ENCODE measurements at regions not wholly inside any gene's neighbourhood (a gene's known extent, or its start where the extent isn't known, plus 50 kb on each side); places are given as distances from the start of the nearest gene placed in this dataset.
A peak's percentile ranks its signal among the peaks of the same experiment; 100 is the strongest.
"Not testable (repeated sequence)": the region's sequence is repeated elsewhere in the genome, so short reads cannot be mapped to it uniquely, and the experiment has no call there.

- no peak overlapping the region for H3K27ac Mint-ChIP-seq
- H3K36me3 Mint-ChIP-seq, result no peaks in the 10 kb centered on the region
- no peak overlapping the region for H3K4me3 Mint-ChIP-seq
- no peaks in the 10 kb centered on the region for H3K4me1 Mint-ChIP-seq
- peaks cover 6% of the 10 kb centered on the region for H3K9me3 Mint-ChIP-seq
- H3K27me3 Mint-ChIP-seq, result peaks cover 11% of the 10 kb centered on the region
Observed at GRCh38 chr1:232131715-232132391, 498.1 kb downstream of the SIPA1L2 start.

GRCh38 chr1:232130815-232131480 lies 499.0 kb downstream of the SIPA1L2 start:
- H3K27ac Mint-ChIP-seq, result no peak overlapping the region
- H3K4me3 Mint-ChIP-seq, result no peak overlapping the region
- H3K27me3 Mint-ChIP-seq, result peaks cover 7% of the 10 kb centered on the region
- H3K36me3 Mint-ChIP-seq, result no peaks in the 10 kb centered on the region
- H3K4me1 Mint-ChIP-seq, result no peaks in the 10 kb centered on the region
- peaks cover 6% of the 10 kb centered on the region for H3K9me3 Mint-ChIP-seq

DNA sequence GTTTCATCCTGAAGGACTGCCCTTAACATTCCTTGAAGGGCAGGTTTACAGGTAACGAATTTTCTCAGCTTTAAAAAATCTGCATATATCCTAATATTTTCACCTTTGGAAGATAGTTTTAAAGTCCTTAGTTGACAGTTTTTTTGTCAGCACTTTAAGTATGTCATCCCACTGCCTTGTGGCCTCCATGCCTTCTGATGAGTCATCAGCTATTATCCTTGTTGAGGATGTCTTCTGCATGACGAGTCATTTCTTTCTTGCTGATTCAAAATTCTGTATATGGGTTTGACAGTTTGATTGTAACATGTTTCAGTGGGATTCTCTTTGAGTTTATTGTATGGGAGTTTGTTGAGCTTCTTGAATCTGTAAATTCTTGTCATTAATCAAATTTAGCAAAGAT lies 500.6 kb downstream of the DISC1 start:
- Mint-ChIP-seq H3K4me3 (no peak overlapping the region), H3K36me3 (no peaks in the 10 kb centered on the region), H3K27ac (no peak overlapping the region), H3K27me3 (peaks cover 7% of the 10 kb centered on the region), H3K9me3 (peaks cover 6% of the 10 kb centered on the region), H3K4me1 (peaks cover 10% of the 10 kb centered on the region)

DNA sequence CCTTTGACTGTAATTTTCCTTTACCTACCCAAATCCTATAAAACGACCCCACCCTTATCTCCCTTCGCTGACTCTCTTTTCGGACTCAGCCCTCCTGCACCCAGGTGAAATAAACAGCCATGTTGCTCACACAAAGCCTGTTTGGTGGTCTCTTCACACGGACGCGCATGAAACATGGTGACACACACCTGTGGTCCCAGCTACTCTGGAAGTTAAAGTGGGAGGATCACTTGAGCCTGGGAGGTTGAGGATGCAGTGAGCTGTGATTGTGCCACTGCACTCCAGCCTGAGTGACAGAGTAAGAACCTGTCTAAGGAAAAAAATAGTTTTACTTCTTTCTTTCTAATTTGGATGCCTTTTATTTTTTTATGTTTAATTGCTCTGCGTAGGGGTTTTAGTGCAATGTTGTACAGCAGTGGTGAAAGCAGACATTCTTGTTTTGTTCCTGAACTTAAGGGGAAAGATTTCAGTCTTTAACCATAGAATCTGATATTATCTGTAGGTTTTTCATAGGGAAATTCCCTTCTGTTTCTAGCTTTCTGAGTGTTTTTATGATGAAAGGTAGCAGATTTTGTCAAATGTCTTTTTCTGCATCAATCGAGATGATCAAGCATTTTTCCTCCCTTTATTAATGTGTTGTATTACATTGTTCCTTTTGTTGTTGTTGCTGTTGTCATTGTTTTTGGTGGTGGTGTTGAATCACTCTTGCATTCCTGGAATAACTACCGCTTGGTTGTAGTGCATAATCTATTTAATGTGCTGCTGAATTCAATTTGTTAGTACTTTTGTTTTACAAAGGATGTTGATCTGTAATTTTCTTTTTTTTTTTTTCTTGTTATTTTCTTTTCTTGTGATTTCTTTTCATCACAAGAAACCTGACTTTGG lies 497.4 kb downstream of the DISC1 start:
- Mint-ChIP-seq H3K4me1 (peaks cover 10% of the 10 kb centered on the region), H3K9me3 (peaks cover 6% of the 10 kb centered on the region), H3K27ac (no peak overlapping the region), H3K36me3 (no peaks in the 10 kb centered on the region), H3K4me3 (no peak overlapping the region), H3K27me3 (peaks cover 5% of the 10 kb centered on the region)

GRCh38 chr1:232117903-232118302 lies 491.3 kb downstream of the DISC1 start:
- H3K36me3 Mint-ChIP-seq, H3K27ac Mint-ChIP-seq, H3K27me3 Mint-ChIP-seq, H3K4me1 Mint-ChIP-seq, H3K9me3 Mint-ChIP-seq, H3K4me3 Mint-ChIP-seq: not testable (repeated sequence)

DNA sequence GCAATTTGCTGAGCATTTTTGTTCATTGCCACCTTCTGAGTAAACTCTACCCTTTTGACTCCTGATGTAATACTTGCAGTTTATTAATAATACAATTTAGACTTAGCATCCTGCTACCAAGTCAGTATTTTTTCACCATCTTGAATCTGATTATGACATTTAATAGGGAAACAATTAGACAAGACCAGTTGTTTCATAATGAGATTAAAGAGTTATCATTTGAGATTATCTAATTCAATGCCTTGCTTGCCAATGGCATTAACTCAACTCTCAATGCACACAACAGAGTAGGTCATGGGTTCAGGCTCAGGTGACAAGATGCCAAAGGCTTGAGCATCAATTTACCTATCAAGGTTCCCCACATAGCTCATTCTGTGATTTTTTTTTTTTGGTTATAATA lies 488.4 kb downstream of the DISC1 start:
- Mint-ChIP-seq H3K4me3 (no peak overlapping the region), H3K9me3 (no peaks in the 10 kb centered on the region), H3K27me3 (peaks cover 11% of the 10 kb centered on the region)

GRCh38 chr1:232112076-232112475 lies 485.5 kb downstream of the DISC1 start:
- Mint-ChIP-seq H3K4me1 (no peaks in the 10 kb centered on the region), H3K27ac (no peak overlapping the region), H3K4me3 (no peak overlapping the region), H3K9me3 (no peaks in the 10 kb centered on the region), H3K27me3 (peaks cover 14% of the 10 kb centered on the region), H3K36me3 (no peaks in the 10 kb centered on the region)

More for the DNA sequence above, 488.4 kb downstream of the DISC1 start:
- H3K4me1 Mint-ChIP-seq, result no peaks in the 10 kb centered on the region
- no peaks in the 10 kb centered on the region for H3K36me3 Mint-ChIP-seq
- H3K27ac Mint-ChIP-seq, result no peak overlapping the region

DNA sequence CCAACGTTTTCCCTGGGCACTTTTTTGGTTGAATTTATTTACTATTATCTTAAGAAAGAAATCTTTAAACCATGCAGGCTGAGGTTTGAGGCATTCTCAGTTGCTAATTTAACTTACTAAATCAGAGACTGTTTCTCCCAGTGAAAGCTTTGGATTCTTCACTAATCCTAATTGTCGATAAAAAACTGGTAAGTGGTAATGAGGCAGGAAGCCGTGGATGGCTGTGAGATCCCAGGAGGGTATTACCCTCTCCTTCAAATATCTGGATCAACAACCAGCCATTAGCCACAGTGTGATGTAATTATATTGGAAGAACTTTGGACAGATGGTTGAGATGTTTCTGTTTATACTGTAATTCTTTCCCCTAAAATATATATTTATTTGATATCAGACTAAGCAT lies 485.0 kb downstream of the DISC1 start:
- Mint-ChIP-seq H3K9me3 (no peaks in the 10 kb centered on the region), H3K4me3 (no peak overlapping the region), H3K27ac (no peak overlapping the region), H3K27me3 (peaks cover 13% of the 10 kb centered on the region), H3K4me1 (no peaks in the 10 kb centered on the region), H3K36me3 (no peaks in the 10 kb centered on the region)

DNA sequence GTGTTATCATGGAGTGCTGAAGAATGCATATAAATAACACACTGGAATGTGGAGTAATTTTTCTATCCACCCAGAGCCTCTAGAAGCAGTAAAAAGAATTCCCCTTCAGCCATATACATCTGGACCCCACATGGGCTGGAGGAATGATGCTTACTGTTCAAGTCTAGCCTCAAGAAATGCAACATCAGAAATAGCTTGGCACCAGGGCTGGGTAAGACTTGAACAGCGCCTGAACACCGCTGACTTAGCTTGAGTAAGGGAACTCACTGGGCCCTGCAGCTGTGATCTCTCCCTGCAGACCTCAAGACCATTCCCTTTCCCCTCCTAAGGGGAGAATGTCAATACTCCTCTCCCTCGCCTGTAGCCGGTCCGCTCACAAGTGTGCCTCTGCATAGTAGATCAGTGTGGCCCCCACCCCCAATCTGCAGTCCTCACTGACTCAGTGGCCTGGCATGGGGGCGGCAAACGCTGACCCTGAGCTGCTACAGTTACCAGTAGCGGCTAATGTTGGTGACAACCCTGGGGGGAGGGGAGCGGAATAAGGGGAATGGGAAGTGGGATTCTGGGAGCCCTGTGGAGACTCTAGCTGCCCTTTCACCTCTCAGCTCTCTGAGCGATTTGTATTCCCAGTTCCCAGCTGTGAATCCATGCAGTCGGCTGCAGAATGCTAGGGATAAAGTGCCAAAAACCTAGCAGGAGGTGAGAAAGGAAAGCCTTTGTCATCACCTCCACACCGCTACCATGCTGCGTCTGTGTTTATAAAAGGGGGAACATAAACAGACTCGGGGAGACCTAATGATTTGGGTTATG lies 483.9 kb downstream of the DISC1 start:
- no peak overlapping the region for H3K4me3 Mint-ChIP-seq
- no peaks in the 10 kb centered on the region for H3K36me3 Mint-ChIP-seq
- peaks cover 13% of the 10 kb centered on the region for H3K27me3 Mint-ChIP-seq
- no peaks in the 10 kb centered on the region for H3K9me3 Mint-ChIP-seq
- no peaks in the 10 kb centered on the region for H3K4me1 Mint-ChIP-seq
- H3K27ac Mint-ChIP-seq, result no peak overlapping the region

- Mint-ChIP-seq H3K4me1 (no peaks in the 10 kb centered on the region), H3K36me3 (no peaks in the 10 kb centered on the region), H3K27me3 (peaks cover 11% of the 10 kb centered on the region), H3K27ac (no peak overlapping the region), H3K4me3 (no peak overlapping the region), H3K9me3 (no peaks in the 10 kb centered on the region)
Observed at GRCh38 chr1:232109391-232109790, 482.8 kb downstream of the DISC1 start.

DNA sequence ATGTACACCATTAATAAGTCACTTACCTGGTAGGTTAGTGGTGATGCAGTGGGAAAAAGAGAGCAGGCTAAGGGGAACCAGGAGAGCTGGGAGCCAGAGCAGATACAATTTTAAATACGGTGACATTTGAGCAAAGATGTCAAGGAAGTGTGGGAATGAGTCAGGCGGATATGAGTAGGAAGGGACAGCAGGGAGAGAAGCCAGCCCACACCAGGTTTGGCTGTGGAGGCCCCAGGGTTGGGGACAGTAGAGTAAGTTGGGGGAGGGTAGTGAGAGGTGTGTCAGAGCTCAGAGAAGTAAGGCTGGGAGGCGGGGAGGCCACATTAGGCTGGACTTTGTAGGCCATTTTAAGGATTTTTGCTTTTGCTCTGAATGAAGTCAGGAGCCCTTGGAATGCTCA lies 482.0 kb downstream of the DISC1 start:
- Mint-ChIP-seq H3K27me3 (peaks cover 11% of the 10 kb centered on the region), H3K4me1 (no peaks in the 10 kb centered on the region), H3K9me3 (no peaks in the 10 kb centered on the region), H3K4me3 (no peak overlapping the region), H3K36me3 (no peaks in the 10 kb centered on the region), H3K27ac (no peak overlapping the region)

GRCh38 chr1:232106415-232106814 lies 479.8 kb downstream of the DISC1 start:
- no peaks in the 10 kb centered on the region for H3K4me1 Mint-ChIP-seq
- no peak overlapping the region for H3K27ac Mint-ChIP-seq
- no peak overlapping the region for H3K4me3 Mint-ChIP-seq

GRCh38 chr1:232105561-232105960 lies 479.0 kb downstream of the DISC1 start:
- Mint-ChIP-seq H3K36me3 (no peaks in the 10 kb centered on the region), H3K27ac (no peak overlapping the region), H3K4me1 (no peaks in the 10 kb centered on the region), H3K4me3 (no peak overlapping the region), H3K27me3 (peaks cover 7% of the 10 kb centered on the region), H3K9me3 (no peaks in the 10 kb centered on the region)

More at GRCh38 chr1:232106415-232106814, 479.8 kb downstream of the DISC1 start:
- H3K27me3 Mint-ChIP-seq, result peaks cover 7% of the 10 kb centered on the region
- H3K9me3 Mint-ChIP-seq, result no peaks in the 10 kb centered on the region
- H3K36me3 Mint-ChIP-seq, result no peaks in the 10 kb centered on the region

DNA sequence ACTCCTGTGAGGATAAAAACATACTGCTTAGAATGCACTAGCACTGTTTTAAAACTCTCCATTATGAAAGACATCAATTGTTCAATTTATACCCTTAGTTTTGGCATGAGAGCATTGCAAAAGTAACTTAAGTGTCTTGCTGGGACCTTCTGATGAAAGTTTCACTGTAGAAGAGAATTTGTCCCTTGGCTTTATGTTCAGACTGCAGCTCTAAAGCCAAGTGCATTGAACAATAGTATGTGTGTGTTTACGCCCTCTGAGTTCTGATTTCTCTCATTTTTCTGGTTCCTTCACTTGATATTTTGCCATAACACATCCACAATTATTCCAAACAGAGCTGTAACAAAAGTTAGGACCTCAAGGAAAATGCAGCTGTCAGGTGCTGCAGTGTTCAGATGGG lies 474.6 kb downstream of the DISC1 start:
- H3K9me3 Mint-ChIP-seq, result peaks cover 5% of the 10 kb centered on the region
- no peak overlapping the region for H3K27ac Mint-ChIP-seq
- no peaks in the 10 kb centered on the region for H3K36me3 Mint-ChIP-seq
- H3K27me3 Mint-ChIP-seq, result peaks cover 2% of the 10 kb centered on the region
- no peak overlapping the region for H3K4me3 Mint-ChIP-seq
- H3K4me1 Mint-ChIP-seq, result no peaks in the 10 kb centered on the region

GRCh38 chr1:232096751-232097150 lies 470.2 kb downstream of the DISC1 start:
- Mint-ChIP-seq H3K4me3 (no peak overlapping the region), H3K27me3 (peaks cover 2% of the 10 kb centered on the region), H3K27ac (peak overlapping the region; percentile 13), H3K36me3 (no peaks in the 10 kb centered on the region), H3K4me1 (no peaks in the 10 kb centered on the region), H3K9me3 (peaks cover 5% of the 10 kb centered on the region)

Data from activated naive CD4-positive, alpha-beta T cell treated with anti-CD3 and anti-CD28 coated beads, Interleukin-2, amount 50 U/mL, for 24 hours (primary cell).